ENCODE measurements at regions not wholly inside any gene's neighbourhood (a gene's known extent, or its start where the extent isn't known, plus 50 kb on each side); places are given as distances from the start of the nearest gene placed in this dataset.

GRCh38 chr2:71923143-71923525 is 224.5 kb downstream of the CYP26B1 start:
- no peak for TF ChIP-seq POLR2A (IDR thresholded peaks at IDR 0.05)
- TF ChIP-seq, protein P1, sequence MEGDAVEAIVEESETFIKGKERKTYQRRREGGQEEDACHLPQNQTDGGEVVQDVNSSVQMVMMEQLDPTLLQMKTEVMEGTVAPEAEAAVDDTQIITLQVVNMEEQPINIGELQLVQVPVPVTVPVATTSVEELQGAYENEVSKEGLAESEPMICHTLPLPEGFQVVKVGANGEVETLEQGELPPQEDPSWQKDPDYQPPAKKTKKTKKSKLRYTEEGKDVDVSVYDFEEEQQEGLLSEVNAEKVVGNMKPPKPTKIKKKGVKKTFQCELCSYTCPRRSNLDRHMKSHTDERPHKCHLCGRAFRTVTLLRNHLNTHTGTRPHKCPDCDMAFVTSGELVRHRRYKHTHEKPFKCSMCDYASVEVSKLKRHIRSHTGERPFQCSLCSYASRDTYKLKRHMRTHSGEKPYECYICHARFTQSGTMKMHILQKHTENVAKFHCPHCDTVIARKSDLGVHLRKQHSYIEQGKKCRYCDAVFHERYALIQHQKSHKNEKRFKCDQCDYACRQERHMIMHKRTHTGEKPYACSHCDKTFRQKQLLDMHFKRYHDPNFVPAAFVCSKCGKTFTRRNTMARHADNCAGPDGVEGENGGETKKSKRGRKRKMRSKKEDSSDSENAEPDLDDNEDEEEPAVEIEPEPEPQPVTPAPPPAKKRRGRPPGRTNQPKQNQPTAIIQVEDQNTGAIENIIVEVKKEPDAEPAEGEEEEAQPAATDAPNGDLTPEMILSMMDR (IDR thresholded peaks at IDR 0.05): no peak

All from heart left ventricle (tissue), 13 donors.